GM21381 (cell line): ENCODE measurements at regions not wholly inside any gene's neighbourhood (a gene's known extent, or its start where the extent isn't known, plus 50 kb on each side); places are given as distances from the start of the nearest gene placed in this dataset.
"Not testable (repeated sequence)": the region's sequence is repeated elsewhere in the genome, so short reads cannot be mapped to it uniquely, and the experiment has no call there.

Experiments used
- ATAC-seq: cut with Tn5 transposase; IDR thresholded peaks from one replicate; pipeline ENCODE4 v1.9.1; 2021; ENCODE audit warnings: mild to moderate bottlenecking, moderate library complexity; ENCODE audit not compliant: unreplicated experiment

- no peak for ATAC-seq
Observed at GRCh38 chr17:70984873-70985272, 815.5 kb downstream of the KCNJ2 start.

- no peak for ATAC-seq
Observed at GRCh38 chr17:70987867-70988340, 818.6 kb downstream of the KCNJ2 start.

GRCh38 chr17:70988622-70989021 lies 819.3 kb downstream of the KCNJ2 start:
- no peak for ATAC-seq

- ATAC-seq = no peak
Observed at GRCh38 chr17:70989280-70989679, 819.9 kb downstream of the KCNJ2 start.

GRCh38 chr17:70994194-70994593 lies 824.9 kb downstream of the KCNJ2 start:
- no peak for ATAC-seq

- no peak for ATAC-seq
Observed at GRCh38 chr17:70995997-70996396, 826.7 kb downstream of the KCNJ2 start.

GRCh38 chr17:71003736-71004135 lies 834.4 kb downstream of the KCNJ2 start:
- no peak for ATAC-seq

GRCh38 chr17:71004413-71004812 lies 835.1 kb downstream of the KCNJ2 start:
- no peak for ATAC-seq

GRCh38 chr17:71011391-71011790 lies 842.1 kb downstream of the KCNJ2 start:
- no peak for ATAC-seq

GRCh38 chr17:71019699-71020098 lies 850.4 kb downstream of the KCNJ2 start:
- ATAC-seq = no peak

- no peak for ATAC-seq
Observed at GRCh38 chr17:71022758-71023157, 853.4 kb downstream of the KCNJ2 start.

GRCh38 chr17:71023249-71024030 lies 854.1 kb downstream of the KCNJ2 start:
- no peak for ATAC-seq

- ATAC-seq = no peak
Observed at GRCh38 chr17:71024172-71024571, 854.8 kb downstream of the KCNJ2 start.

- ATAC-seq = no peak
Observed at GRCh38 chr17:71024969-71025368, 855.6 kb downstream of the KCNJ2 start.

GRCh38 chr17:71029246-71029645 lies 859.9 kb downstream of the KCNJ2 start:
- ATAC-seq = no peak

GRCh38 chr17:71031286-71031685 lies 862.0 kb downstream of the KCNJ2 start:
- ATAC-seq = not testable (repeated sequence)

- no peak for ATAC-seq
Observed at GRCh38 chr17:71032746-71033273, 863.5 kb downstream of the KCNJ2 start.

- no peak for ATAC-seq
Observed at GRCh38 chr17:71033336-71033735, 864.0 kb downstream of the KCNJ2 start.

- ATAC-seq = no peak
Observed at GRCh38 chr17:71035226-71035625, 865.9 kb downstream of the KCNJ2 start.

- ATAC-seq = no peak
Observed at GRCh38 chr17:71037386-71037785, 868.1 kb downstream of the KCNJ2 start.

- ATAC-seq = no peak
Observed at GRCh38 chr17:71039391-71039790, 870.1 kb downstream of the KCNJ2 start.

GRCh38 chr17:71052971-71053370 lies 883.6 kb downstream of the KCNJ2 start:
- no peak for ATAC-seq

- ATAC-seq = no peak
Observed at GRCh38 chr17:71055128-71055527, 885.8 kb downstream of the KCNJ2 start.
